GM18502 (cell line): ENCODE measurements at regions not wholly inside any gene's neighbourhood (a gene's known extent, or its start where the extent isn't known, plus 50 kb on each side); places are given as distances from the start of the nearest gene placed in this dataset.
"Not testable (repeated sequence)": the region's sequence is repeated elsewhere in the genome, so short reads cannot be mapped to it uniquely, and the experiment has no call there.

Experiments used
- ATAC-seq: cut with Tn5 transposase; IDR thresholded peaks from one replicate; pipeline ENCODE4 v1.9.1; 2021; ENCODE audit warnings: mild to moderate bottlenecking; ENCODE audit not compliant: unreplicated experiment, poor library complexity

DNA sequence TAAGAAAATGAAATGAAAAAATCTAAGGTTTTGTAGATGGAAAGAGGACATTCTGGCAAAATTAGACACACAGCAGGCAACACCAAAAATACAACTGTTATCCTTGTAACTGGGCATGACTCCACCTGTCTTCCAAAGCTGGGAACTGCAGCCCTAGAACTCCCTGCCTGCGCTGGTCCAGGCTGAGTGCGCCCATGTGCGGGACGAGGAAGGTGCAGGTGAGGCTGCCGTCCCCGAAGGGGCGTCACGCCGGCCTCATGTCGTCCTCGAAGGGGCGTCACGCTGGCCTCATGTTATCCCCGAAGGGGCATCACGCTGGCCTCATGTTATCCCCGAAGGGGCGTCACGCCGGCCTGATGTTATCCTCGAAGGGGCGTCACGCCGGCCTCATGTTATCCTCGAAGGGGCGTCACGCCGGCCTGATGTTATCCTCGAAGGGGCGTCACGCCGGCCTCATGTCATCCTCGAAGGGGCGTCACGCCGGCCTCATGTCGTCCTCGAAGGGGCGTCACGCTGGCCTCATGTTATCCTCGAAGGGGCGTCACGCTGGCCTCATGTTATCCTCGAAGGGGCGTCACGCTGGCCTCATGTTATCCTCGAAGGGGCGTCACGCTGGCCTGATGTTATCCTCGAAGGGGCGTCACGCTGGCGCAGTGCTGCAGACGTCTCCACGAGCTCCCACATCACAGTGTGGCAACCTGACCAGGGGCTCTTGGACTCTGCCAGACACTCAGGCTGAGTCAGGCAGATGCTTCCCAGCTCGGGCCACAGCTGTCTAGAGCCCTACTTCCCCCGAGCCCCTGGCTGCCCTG, 100.3 kb upstream of the SALL3 start:
- not testable (repeated sequence) for ATAC-seq

DNA sequence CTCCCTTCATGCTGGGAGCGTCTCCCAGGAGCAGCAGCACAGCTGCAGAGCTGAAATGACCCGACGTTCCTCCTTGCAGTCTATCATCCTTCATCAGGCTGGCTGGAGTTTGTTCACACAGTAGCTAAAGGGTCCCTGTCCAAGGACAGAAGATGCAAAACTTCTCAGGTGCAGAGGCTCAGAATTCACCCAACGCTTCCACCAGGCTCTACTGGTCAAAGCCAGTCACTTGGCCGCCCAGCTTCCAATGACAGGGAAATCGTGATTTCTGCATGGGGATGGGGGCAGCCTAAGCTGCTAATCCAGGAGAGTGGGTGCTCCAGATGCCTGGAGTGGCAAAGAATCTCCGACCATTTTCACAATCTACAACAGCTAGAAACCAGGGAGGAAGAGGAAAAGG, 97.0 kb upstream of the SALL3 start:
- no peak for ATAC-seq

DNA sequence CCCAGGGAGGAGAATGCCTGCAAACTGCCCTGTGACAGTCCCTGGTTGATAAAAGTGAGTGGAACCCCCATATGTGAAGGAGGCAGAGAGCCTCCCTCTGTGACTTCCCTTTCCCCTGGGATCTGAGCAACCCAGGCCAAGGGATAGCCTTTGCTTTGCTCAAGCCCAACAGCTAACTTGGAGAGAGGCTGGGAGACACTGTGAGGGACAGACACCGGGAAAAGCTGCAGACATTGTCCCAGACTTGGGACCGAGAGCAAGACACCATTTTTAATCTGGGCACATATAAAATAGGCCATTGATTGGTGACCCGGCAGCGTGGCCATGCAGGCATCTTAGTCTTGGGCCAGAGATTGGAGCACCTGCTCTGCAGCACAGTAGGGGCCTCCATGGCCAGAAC, 96.1 kb upstream of the SALL3 start:
- no peak for ATAC-seq

DNA sequence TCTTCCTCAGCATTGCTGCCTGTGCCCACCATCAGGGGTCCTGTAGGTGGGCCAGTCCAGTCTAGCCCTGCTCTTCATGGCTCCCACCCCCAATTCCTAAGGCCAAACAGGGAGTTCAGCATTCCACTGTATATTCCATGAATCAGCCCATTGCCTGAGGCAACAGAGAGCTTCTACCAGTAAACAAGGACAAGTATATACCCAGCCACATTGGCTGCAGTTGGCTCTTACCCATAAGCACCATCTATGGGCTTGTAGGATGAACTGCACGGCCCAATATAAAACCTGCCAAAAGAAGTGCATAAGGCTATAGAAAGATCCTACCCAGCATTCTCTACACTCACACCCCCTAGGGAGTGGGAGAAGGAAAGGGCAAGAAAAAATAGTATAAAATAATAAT, 95.1 kb upstream of the SALL3 start:
- no peak for ATAC-seq

DNA sequence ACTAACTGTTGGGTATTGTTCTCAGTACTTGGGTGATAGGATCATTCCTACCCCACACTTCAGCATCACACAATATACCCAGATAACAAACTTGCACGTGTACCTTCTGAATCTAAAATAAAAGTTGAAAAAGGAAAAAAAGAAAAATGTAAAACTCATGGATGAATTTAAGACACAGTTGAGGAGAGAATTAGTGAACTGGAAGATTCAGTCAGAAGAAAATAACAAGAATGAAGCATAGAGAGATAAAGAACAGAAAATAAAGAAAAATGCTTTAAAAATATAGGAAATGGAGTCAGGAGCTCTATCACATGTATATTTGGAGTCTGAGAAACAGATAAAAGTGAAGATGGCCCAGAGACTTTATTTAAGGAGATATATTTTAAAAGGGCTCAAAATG, 90.4 kb upstream of the SALL3 start:
- ATAC-seq, result no peak

DNA sequence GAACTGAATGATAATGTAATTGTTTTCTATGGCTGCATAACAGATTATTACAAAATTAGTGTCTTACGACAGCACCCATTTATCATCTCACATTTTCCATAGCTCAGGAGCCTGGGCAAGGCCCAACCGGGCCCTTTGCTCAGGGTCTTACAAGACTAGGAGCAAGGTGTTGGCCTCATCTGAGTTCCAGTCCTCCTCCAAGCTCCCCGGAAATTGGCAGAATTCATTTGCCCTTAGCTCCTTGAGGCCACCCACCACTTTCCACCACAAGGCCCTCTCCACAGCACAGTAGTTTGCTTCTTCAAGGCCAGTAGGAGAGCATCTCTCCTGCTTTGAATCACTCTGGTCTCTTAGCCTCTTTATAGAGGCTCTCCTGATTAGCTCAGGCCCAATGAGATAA, 89.2 kb upstream of the SALL3 start:
- ATAC-seq, result no peak

DNA sequence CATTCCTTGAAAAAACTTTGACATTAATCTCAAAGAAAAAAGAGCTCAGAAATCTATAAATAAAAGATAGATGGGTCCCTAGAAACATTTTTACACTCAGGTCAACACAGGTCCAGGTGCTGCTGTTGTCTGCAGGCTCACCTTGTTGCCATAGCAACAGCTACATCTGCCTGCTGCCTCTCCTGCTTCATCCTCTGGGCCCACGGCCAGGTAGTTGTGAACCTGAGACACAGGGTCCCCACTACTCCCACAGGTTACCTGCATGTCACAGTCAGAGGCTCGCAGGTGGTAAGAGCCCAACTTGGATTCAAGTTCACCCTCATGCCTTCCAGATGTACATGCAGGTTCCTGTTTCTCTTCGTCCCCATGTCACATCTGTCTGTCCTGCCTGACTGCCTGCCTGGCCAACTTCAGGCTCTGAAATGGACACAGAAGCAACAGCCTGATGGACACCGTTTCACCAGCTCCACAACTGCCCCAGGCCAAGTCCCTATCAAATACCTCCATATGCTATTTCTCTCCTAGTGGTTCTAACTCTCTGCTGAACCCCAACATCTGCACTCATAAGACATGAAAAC, 88.3 kb upstream of the SALL3 start:
- ATAC-seq, result no peak

DNA sequence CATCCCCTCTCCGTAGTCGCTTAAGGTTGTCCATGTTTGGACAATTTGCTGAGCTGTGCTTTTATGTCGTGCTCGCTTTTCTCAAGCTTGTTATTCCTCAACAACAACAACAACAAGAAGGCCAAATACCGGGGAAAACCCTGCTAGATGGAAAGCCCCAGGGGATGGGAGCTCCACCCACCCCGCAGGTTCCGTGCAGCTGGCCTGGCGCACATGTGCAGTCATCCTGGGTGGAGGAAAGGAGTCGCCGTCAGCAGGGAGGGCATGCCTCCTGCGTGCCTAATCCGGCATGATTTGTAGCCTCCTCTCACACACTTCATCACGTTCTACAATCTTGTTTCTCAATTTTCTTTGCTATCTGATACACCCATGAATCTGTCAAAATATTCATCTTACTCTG, 87.4 kb upstream of the SALL3 start:
- ATAC-seq, result no peak

DNA sequence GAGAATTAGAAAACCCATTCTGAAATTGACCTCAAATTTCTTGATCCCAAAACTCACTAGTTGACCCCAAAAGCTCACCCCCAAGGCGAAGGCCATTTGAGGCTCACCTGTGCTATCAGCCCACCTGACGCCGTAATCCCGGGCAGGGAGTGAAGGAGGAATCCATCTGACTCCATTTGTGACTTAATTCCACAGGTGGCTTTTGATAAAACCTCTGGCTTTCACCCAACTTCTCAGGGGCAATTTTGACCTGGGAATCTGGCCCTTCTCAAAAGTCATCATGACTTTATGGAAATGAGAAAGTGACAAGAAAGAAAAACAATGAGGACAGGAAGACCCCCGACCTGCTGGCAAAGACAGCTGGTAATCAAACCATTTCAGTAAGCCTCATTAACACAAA, 86.9 kb upstream of the SALL3 start:
- ATAC-seq, result no peak

DNA sequence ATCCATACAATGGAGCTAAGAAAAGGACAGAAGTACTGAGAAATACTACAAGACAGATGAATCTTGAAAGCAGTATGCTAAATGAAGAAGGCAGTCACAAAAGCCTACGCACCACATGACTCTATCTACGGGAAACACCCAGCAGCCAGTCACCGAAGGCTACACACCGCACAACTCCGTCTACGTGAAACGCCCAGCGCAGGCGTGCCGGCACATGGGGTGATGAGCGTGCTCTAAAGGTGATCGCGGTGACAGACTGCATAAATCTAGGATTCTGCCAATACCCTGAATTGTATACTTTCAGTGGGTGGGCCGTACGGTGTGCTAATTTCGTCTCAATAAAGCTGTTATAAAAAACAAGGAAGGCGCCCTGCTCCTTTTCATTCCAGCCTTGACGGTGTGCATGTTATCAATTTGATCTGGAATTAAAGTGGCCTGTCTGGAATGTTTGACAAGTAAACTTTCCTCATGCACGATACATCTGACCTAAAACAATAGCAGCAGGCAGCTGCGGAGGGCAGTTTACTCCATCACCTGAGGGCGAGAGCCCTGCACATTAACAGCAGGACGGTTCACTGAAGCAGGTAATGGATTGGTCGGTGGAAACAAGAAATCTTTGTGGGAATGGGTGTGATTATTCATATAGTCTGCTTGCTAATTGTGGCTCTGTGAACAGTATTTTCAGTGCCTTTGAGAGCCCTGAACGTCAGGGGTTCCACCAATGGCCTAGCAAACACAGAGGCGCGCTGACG, 86.2 kb upstream of the SALL3 start:
- ATAC-seq, result no peak

DNA sequence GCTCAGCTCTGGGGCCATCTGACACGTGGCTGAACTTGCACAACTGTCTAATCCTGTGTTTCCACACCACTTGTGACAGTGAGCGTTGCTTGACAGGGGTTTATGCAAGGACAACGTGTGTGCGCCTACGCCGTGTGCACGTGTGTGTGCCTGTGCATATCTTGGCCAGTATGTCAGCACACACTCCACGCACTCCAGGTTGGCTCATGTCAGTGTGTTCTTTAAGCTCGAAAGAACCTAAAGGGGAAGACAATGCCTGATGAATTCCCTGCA, 85.6 kb upstream of the SALL3 start:
- ATAC-seq, result no peak

DNA sequence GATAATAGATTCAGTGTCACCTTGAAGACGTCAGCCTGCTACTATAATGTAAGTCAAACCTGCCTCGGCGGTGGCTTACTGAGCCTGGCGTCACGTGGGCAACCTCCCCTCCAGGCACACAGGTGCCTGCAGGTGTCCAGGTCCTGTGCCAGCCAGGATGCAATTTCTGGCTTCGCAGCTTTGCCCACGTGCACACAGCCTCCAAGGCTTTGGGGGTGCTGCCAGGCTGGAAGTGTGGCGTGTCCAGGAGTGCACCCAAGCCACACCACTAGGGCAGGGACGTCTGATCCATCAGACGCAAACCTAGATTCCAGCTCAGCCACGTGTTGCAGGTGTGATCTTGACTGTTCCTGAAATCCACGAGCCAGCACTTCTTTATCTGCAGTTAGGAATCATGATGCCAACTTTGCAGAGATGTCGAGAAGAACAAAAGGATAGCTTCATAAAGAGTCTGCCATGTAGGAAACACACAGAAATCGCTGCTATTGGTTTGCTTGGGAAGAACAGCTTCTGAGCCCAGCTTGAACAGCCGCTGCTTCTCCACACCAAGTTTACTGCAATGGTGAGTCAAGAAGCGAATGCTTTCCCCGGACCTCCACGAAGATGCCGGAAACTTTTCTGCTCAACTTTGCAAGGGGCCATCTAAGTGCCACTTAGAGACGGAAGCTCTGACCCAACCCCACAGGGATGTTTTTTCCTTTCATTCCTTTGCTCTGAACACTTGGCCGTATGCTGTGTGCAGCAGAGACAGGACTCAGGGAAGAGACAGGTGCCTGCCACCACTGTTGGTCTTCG, 84.2 kb upstream of the SALL3 start:
- ATAC-seq, result no peak

DNA sequence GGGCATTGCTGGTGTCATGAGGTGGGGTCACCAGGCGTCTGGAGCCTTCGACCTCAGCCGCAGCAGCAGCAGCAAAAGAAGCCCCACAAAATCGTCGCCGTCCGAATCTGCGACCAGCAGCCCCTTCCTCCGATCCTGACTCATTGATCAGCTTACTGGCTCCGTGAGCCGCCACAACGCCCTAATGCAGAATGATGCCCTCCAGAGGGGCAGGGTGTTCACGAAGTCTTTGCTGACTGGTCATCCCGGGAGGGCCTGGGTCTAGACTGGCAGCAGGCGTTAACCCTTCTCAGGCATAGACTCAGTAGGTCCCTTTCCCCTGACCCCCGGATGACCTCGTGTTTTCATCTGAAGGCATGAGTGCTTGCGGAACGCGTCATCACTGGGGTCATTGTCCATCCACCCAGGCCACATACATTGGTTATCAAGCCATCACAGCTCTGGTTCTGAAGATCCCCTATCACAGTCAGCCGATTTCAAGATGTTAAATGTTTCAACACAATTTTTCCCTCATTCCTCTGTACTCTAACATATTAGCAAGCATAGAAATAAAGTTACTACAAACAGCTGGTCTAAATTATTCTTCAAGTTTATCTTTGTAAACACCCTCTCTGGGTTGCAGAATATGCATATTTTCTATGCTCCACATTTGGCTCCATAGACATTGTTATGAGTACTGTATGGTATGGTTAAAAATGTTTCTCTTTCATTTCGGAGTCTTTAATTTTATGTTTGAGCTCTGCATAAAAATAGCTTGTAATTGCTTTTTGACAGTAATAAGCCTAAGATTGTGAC, 83.3 kb upstream of the SALL3 start:
- no peak for ATAC-seq

DNA sequence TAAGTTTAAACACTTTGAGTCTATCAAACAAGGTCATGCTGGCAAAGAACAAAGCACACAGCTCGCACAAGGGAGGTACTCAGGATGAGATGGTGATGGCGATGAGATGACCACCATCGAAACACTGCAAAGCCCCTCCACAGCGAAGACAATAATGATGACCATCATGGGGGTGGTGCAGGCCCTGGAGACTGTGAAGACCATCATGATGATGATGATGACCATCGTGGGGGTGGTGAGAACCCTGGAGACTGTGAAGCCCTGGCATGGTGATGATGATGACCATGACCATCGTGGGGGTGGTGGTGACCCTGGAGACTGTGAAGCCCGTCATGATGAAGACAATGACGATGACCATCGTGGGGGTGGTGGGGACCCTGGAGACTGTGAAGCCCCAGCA, 81.6 kb upstream of the SALL3 start:
- ATAC-seq, result no peak

DNA sequence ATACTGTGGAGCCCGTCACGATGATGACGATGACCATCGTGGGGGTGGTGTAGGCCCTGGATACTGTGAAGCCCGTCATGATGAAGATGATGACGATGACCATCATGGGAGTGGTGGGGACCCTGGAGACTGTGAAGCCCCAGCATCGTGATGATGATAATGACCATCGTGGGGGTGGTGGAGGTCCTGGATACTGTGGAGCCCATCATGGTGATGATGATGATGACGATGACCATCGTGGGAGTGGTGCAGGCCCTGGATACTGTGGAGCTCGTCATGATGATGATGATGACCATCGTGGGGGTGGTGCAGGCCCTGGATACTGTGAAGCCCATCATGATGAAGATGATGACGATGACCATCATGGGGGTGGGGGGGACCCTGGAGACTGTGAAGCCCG, 81.0 kb upstream of the SALL3 start:
- ATAC-seq, result no peak

DNA sequence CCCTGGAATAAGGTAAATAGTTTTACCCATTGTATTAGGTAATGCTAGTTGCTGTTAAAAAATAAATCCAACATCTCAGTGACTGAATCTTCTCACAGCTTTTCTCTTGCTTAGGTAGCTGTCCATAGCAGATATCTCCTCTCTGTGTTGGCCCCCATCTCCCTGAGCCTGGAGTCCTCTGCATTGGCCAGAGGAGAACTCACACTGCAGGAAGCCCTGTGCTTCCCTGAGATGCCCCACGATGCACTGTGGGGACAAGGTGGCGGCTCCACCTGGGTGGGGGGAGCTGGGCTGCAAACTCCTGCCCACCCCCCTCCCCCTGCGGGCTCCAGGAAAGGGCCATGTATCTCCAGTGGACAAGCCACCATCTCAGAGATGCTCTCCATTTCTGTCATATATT, 80.4 kb upstream of the SALL3 start:
- no peak for ATAC-seq

DNA sequence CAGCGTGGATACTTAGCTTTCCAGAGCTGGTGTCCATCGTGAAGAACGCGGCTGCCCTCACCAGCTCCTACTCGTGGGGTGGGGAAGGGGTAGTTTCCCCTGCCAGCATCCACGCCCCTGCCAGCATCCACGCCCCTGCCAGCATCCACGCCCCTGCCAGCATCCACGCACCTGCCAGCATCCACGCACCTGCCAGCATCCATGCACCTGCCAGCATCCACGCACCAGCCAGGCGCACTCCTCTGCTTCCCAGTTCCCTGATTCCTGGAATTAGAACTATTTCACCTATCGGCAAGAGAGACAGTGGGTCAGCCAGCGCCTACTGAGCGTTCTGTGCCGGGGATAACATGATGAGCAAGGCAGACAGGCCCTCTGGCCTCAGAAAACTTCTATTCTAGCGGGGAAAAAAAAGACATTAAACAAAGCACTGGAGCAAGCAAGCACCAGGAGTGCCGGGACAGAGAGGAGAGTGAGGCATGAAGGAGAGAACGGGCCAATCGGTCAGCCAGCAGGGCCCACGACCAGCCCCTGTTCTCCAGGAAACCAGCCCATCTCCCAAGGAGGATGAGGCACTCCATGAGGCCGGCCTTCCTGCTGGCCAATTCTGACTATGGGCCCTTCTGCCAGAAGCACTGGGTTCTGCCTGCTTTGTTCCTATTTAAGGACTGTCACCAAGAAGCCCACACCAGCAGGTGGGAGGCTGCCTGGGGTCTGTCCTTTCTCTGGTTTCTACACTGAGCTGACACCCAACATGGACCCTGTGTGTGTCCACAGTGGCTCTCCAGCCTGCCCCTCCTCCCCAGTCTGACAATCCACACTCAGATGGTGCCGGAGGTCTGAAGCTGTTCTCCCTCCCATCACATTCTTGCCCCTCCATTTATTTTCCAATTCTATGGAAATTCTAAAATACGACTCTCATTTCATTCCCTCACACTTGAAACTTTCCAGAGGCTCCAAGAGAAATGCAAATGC, 78.4 kb upstream of the SALL3 start:
- ATAC-seq, result no peak

DNA sequence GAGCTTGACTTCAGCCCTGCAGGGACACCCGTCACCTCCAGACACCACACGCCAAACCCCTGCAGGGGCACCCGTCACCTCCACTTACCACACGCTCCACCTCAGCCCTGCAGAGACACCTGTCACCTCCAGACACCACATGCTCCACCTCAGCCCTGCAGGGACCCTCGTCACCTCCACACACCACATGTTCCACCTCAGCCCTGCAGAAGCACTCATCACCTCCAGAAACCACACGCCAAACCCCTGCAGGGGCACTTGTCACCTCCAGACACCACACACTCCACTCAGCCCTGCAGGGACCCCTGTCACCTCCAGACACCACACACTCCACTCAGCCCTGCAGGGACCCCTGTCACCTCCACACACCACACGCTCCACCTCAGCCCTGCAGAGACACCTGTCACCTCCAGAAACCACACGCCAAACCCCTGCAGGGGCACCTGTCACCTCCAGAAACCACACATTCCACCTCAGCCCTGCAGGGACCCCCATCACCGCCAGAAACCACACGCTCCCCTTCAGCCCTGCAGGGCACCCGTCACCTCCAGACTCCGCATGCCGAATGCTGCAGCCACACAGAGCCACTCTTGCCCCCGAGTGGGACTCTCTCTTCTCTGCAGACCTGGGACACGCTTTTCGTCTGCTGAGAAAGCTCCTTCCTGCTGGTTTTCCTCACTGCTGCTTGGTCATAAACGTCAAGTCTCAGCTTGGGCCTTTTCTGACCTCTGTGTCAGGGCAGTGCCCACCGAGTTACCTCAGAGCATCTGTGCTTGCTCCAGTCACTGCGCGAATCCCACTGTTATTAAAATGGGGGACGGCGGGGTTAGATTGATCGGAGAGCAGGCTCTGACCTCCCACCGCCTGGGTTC, 77.5 kb upstream of the SALL3 start:
- no peak for ATAC-seq
